GM18508 (cell line): ENCODE measurements at regions not wholly inside any gene's neighbourhood (a gene's known extent, or its start where the extent isn't known, plus 50 kb on each side); places are given as distances from the start of the nearest gene placed in this dataset.

ENCODE experiments used
- ATAC-seq: cut with Tn5 transposase; IDR thresholded peaks from one replicate; pipeline ENCODE4 v1.9.1; 2021; ENCODE audit warnings: moderate number of reproducible peaks; ENCODE audit not compliant: insufficient read depth, unreplicated experiment

DNA sequence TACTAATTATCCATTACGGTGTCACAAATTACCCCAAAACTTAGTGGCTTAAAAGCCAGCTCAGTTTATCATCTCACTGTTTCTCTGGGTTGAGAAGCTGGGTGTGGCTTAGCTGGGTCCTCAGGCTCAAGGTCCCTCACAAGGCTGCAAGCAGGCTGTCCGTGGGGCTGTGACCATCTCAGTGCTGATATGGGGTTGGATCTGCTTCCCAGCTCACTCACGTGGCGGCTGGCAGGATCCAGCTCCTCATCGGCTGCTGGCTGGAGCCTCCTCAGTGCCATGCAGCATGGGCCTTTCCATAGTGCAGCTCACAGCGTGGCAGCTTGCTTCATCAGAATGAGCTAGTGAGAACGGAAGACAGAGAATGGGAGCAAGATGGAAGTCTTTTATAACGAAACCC is 128.5 kb upstream of the CPEB4 start:
- ATAC-seq = no peak

- ATAC-seq = no peak
Measured at GRCh38 chr5:173760461-173761177, 127.5 kb upstream of the CPEB4 start.

GRCh38 chr5:173761178-173761513 is 127.0 kb upstream of the CPEB4 start:
- no peak for ATAC-seq

GRCh38 chr5:173762045-173762444 is 126.1 kb upstream of the CPEB4 start:
- ATAC-seq = no peak

GRCh38 chr5:173762930-173763329 is 125.2 kb upstream of the CPEB4 start:
- no peak for ATAC-seq

DNA sequence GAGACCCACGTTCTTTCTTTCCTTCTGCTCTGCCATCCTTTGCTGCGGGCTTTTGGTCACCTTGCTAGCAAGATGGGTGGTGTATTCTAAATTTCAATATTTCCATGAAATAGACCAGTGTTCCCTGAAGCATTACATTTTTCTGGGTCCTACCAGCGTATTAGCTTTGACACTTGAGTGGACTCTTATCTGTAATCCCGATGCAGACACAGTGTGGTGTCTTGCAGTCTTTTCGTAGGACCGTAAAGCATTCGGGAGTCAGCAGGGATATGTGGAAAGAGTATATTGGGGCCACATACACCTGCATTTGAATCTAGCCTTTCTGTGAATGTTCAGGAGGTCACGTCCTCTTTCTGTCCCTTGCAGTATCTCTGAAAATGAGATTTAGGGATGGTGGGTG is 124.7 kb upstream of the CPEB4 start:
- no peak for ATAC-seq

DNA sequence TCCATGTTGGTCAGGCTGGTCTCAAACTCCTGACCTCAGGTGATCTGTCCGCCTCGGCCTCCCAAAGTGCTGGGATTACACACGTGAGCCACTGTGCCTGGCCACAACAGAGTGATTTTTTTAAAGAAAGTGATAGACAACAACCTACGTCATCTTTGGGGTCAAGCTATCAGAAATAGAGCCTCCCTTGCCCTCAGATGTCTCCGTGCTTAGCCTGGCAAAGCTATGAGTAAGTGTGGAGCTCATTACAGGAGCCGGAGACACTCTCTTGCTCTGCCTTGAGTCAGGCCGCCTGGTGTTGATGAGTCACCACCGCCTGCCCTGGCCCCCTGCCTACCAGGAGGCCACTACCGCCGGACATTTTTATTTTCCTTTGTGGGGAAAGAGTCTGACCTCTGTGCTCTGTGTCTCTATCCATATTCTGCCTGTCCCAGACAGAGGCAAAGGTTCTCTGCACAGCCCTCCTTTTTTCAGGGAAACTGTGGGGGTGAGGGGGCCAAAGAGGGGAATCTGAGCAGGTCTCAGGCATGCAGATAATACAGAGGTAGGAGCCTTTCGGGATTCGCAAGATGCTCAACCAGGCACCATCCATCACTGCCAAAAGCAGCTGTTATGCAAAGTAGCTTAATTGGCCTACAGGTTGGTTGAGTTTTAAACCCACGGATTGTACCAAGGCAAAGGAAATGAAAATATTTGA is 123.7 kb upstream of the CPEB4 start:
- ATAC-seq = no peak

DNA sequence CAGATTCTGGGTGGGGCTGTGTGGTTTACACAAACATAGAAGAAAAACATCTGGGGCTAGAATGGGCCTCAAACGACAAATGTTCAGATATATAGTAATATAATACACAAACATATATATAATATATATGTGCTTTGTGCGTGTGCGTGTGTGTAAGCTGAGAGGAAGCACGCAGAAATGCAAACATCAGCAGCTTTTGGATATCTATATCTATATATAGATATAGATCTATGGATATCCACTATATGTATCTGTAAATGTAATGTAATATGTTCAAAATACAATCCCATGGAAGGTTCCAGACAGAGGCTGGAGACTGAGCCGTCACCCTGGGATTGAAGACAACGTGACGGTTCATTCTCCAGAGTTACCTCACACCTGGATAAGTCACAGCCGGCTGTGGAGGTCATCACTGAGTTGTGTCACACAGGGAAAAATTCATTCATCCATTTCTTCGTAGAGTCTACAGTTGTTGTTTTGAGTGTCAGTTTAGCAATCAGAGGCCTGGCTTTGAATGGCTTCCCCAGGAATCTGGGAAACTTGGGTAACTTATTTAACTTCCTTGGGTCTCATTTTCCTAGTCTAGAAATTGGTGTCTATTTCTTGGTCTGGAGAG is 123.0 kb upstream of the CPEB4 start:
- no peak for ATAC-seq

DNA sequence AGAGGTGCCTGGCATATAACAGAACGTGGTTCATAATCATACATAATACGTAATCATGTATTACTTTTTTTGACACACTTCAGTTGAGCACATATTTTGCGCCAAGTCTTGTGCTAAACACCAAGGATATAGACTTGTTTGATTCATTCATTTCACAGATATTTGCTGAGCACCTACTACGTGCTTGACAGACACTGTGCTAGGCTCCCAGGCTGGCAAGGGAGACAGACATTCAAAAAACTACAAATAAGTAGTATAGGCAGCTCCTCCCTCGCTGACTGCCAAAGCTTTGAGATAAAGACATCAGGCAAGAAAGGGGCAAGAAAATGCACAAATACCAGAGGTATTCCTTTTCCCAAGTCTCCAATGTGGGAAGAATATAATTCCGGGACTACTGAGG is 122.5 kb upstream of the CPEB4 start:
- no peak for ATAC-seq

- no peak for ATAC-seq
Measured at GRCh38 chr5:173767574-173768266, 120.4 kb upstream of the CPEB4 start.

DNA sequence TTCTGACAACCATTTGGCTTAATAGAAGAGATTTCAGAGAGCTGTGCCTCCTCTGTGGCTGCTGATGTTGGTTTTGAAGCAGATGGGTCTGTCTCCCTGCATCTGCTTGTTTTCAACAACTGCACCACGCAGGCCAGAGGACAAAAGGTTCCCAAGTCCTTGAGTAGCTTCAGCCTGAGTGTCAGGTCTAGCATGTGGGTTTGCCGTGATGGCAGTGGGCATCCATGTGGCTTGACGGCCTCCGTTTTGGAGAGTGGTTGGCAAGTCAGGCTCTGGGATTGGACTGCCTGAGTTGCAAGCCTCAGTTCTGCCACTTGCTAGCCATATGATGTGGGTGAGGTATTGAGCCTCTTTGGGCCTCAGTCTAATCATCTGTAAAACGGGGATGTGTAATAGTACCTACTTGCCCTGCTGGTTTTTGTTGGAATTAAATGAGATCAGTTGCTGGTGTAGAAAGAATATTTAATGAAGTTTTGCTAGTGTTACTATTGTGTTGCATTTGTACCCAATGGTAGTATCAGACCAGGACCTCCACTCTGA is 119.8 kb upstream of the CPEB4 start:
- ATAC-seq = no peak

DNA sequence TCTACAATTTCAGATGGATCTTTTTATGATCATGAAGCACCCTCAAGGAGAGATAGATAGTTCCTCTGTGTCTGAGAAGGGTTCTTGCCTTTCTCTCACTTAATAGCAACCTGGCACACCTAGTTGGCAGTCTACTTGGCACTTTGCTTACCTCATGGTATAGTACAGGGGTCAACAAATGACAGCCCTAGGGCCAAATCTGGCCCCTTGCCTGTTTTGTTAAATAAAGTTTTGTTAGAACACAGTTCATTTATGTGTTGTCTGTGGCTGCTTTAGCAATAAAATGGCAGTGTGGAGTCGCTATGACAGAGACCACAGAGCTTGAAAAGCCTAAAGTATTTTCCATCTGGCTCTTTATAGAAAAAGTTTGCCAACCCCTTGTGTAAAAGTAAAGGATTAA is 119.3 kb upstream of the CPEB4 start:
- ATAC-seq = no peak

DNA sequence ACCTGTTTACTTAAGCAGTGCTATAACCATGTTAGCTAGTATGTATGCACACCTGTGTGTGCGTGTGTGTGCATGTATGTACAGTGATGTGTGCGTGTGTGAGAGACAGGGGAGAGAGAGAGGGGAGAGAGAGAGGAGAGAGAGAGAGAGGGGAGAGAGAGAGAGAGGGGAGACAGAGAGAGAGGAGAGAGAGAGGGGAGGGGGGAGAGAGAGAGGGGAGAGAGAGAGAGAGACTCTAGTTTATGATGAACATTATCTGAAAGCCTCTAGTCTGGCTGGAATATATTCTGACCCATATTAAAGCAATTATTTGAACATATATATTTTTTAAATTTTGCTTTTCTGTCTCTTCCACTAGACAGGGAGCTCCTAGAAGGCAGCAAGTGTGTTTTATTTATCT is 117.5 kb upstream of the CPEB4 start:
- ATAC-seq = no peak

DNA sequence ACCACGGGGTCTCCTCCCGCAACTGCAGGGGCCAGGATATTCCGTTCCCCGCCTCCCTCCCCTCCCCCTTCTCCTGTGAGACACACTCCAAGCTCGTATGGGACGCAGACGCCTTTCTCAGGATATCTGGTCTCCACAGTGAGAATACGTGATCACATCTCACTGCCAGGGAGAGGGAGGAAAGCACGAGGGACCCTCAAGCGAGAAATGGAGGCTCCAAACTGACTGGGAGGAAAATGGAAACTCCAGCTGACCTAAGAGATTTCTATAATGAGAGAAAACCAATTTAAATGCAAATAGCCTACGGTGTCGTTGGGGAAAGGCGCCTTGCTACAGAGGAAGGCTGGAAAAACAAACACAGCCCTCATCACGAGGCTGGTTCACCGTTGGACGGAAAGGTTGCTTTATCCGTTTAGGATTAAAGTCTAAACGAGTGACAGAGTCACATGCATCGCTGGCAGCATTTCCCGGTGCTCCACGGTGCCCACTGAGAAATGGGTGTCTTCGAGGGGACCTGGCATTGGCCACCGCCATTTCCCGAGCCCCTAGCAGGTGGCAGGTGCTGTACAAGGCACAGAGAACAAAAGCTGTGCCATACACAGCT is 116.9 kb upstream of the CPEB4 start:
- no peak for ATAC-seq

DNA sequence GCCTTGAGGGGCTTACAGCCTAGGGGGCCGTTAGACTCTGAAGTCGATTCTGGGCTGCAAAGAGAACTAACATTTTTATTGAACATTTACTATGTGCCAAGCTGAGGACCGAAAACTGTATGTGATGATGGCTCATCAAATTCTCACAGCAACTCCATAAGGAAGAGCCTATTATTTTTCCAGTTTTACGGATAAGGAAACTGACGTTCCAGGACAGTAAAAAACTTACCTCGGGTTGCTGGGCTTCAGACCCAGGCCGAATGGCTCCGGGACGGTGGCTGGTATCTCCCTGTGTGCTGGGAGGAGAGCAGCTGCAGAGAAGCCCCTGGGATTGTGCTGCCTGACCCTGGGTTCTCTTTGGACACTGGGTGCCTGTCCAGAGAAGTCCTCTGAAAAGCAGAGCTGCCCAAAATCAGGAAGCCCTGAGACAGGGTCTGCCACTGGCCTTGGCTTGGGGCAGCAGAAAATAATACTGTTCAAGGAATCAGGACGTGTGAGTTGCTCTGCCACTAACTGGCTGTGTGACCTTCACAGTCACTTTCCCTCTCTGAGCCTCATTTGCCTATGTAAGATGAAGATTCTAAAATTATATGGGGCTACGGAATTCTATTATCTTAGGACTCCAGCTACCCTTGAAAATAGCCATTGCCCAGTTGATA is 116.3 kb upstream of the CPEB4 start:
- ATAC-seq = no peak

- ATAC-seq = no peak
Measured at GRCh38 chr5:173772384-173773059, 115.6 kb upstream of the CPEB4 start.

- no peak for ATAC-seq
Measured at GRCh38 chr5:173774271-173774761, 113.8 kb upstream of the CPEB4 start.

DNA sequence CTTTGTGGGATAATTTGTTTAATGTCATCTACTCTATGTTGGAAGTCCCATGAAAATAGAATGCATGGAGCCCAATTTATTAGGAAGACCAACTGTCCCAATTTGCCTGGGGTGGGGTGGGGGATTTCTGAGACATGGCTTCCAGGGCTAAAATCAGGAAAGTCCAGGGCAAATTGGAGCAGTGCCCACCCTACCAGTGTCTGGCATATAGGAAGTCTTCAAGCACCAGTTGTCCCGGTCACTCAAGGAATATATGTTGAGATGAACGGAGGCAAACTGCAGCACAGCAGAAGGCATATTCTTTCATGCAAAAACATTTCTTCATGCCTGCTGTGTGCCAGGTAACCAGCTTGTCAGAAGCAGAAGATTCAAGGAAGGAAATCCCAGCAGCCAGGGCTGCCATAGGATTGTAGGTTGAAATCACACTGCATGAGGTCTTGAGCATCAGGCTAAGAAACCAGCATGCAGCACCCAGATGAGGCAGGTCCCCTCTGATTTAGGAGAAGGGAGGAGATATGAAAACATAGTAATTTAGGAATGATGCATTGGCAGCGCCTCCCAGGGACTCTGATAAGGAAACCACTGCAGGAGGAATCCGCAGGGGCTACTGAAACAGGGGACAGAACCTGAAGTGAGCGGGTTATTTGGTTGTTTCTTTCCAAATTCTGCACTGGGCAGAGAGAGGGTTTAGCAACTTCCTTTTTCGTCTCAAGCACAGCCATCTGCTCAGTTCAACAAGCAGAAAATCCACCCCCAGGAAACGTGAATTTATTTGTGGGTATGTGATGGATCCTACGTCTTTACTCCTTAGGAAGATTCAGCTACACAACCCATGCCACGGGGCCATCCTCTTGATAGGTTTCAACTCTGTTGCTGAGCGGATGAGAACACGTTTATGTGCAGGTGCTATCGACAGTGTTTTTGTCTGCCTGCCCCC is 112.6 kb upstream of the CPEB4 start:
- no peak for ATAC-seq
